ENCODE measurements at regions not wholly inside any gene's neighbourhood (a gene's known extent, or its start where the extent isn't known, plus 50 kb on each side); places are given as distances from the start of the nearest gene placed in this dataset.

GRCh38 chr3:148187296-148187695 lies 510.4 kb upstream of the AGTR1 start:
- H3K4me3 ChIP-seq (replicated peaks; ENCODE audit: insufficient read depth, low read length), result no peak overlapping the region
- TF ChIP-seq SPI1 (IDR thresholded peaks at IDR 0.05; ENCODE audit: borderline replicate concordance, low read depth), result no peak
- no peak for TF ChIP-seq POLR2AphosphoS5 (IDR thresholded peaks at IDR 0.05; ENCODE audit: low read depth)
- TF ChIP-seq REST (IDR thresholded peaks at IDR 0.05; ENCODE audit: insufficient replicate concordance, low read depth), result no peak
- no peak for TF ChIP-seq CTCF (IDR thresholded peaks at IDR 0.05; ENCODE audit: insufficient read depth, low read length)
- TF ChIP-seq GABPA (IDR thresholded peaks at IDR 0.05; ENCODE audit: low read depth), result no peak
- DNase-seq (ENCODE audit: low read depth in 1 of 2, low spot score in 1 of 2), result no peak
- H3K27me3 ChIP-seq (ENCODE audit: insufficient read depth, poor library complexity, severe bottlenecking), result no peaks in the 10 kb centered on the region
- H3K27ac ChIP-seq (replicated peaks), result no peak overlapping the region

GRCh38 chr3:148190441-148190990 lies 507.2 kb upstream of the AGTR1 start:
- no peaks in the 10 kb centered on the region for H3K27me3 ChIP-seq (ENCODE audit: insufficient read depth, poor library complexity, severe bottlenecking)
- no peak overlapping the region for H3K4me3 ChIP-seq (replicated peaks; ENCODE audit: insufficient read depth, low read length)
- no peak overlapping the region for H3K27ac ChIP-seq (replicated peaks)
- no peak for DNase-seq (ENCODE audit: low read depth in 1 of 2, low spot score in 1 of 2)
- no peak for TF ChIP-seq POLR2AphosphoS5 (IDR thresholded peaks at IDR 0.05; ENCODE audit: low read depth)
- no peak for TF ChIP-seq CTCF (IDR thresholded peaks at IDR 0.05; ENCODE audit: insufficient read depth, low read length)

GRCh38 chr3:148191966-148192365 lies 505.7 kb upstream of the AGTR1 start:
- Histone ChIP-seq H3K4me3 (replicated peaks; ENCODE audit: insufficient read depth, low read length) (no peak overlapping the region), H3K27me3 (ENCODE audit: insufficient read depth, poor library complexity, severe bottlenecking) (no peaks in the 10 kb centered on the region), H3K27ac (replicated peaks) (no peak overlapping the region)
- no peak for DNase-seq (ENCODE audit: low read depth in 1 of 2, low spot score in 1 of 2)
- no peak for TF ChIP-seq REST (IDR thresholded peaks at IDR 0.05; ENCODE audit: insufficient replicate concordance, low read depth)
- no peak for TF ChIP-seq POLR2AphosphoS5 (IDR thresholded peaks at IDR 0.05; ENCODE audit: low read depth)
- TF ChIP-seq CTCF (IDR thresholded peaks at IDR 0.05; ENCODE audit: insufficient read depth, low read length), result no peak
- no peak for TF ChIP-seq SPI1 (IDR thresholded peaks at IDR 0.05; ENCODE audit: borderline replicate concordance, low read depth)
- no peak for TF ChIP-seq GABPA (IDR thresholded peaks at IDR 0.05; ENCODE audit: low read depth)

GRCh38 chr3:148197061-148197460 lies 500.6 kb upstream of the AGTR1 start:
- TF ChIP-seq GABPA (IDR thresholded peaks at IDR 0.05; ENCODE audit: low read depth) (no peak), CTCF (IDR thresholded peaks at IDR 0.05; ENCODE audit: insufficient read depth, low read length) (no peak), SPI1 (IDR thresholded peaks at IDR 0.05; ENCODE audit: borderline replicate concordance, low read depth) (no peak), REST (IDR thresholded peaks at IDR 0.05; ENCODE audit: insufficient replicate concordance, low read depth) (no peak), POLR2AphosphoS5 (IDR thresholded peaks at IDR 0.05; ENCODE audit: low read depth) (no peak)
- Histone ChIP-seq H3K4me3 (replicated peaks; ENCODE audit: insufficient read depth, low read length) (no peak overlapping the region), H3K27me3 (ENCODE audit: insufficient read depth, poor library complexity, severe bottlenecking) (no peaks in the 10 kb centered on the region), H3K27ac (replicated peaks) (no peak overlapping the region)
- no peak for DNase-seq (ENCODE audit: low read depth in 1 of 2, low spot score in 1 of 2)

Measured in HL-60 (cell line).